SK-MEL-5 (cell line): ENCODE measurements at regions not wholly inside any gene's neighbourhood (a gene's known extent, or its start where the extent isn't known, plus 50 kb on each side); places are given as distances from the start of the nearest gene placed in this dataset.

Experiments used
- DNase-seq: peaks from one replicate; pipeline ENCODE4 v3.0.0-alpha.2; 2016; ENCODE audit warnings: low read depth, low spot score
- in situ Hi-C: cut with HindIII; loops from 2 replicates; pipeline ENCODE4 v1.10.0; 2016; ENCODE audit warnings: low sequenced_read_pairs, high pct_unique_total_duplicates, low pct_unique_long_range_greater_than_20kb

- in situ Hi-C loops = no loop called here
- no peak for DNase-seq
Measured at GRCh38 chr2:104547221-104547620, 306.7 kb upstream of the POU3F3 start.

- no peak for DNase-seq
- in situ Hi-C loops = no loop called here
Measured at GRCh38 chr2:104561251-104561650, 292.7 kb upstream of the POU3F3 start.

- DNase-seq = no peak
- in situ Hi-C loops = no loop called here
Measured at GRCh38 chr2:104562537-104562936, 291.4 kb upstream of the POU3F3 start.

- in situ Hi-C loops = no loop called here
Measured at GRCh38 chr2:104563398-104563996, 290.4 kb upstream of the POU3F3 start.

GRCh38 chr2:104568247-104568646 is 285.7 kb upstream of the POU3F3 start:
- DNase-seq = no peak
- in situ Hi-C loops = no loop called here

More at GRCh38 chr2:104563398-104563996, 290.4 kb upstream of the POU3F3 start:
- DNase-seq = no peak

GRCh38 chr2:104570259-104570658 is 283.7 kb upstream of the POU3F3 start:
- DNase-seq = no peak
- in situ Hi-C loops = no loop called here

- no peak for DNase-seq
- in situ Hi-C loops = no loop called here
Measured at GRCh38 chr2:104572834-104573233, 281.1 kb upstream of the POU3F3 start.

- no peak for DNase-seq
- in situ Hi-C loops = no loop called here
Measured at GRCh38 chr2:104574367-104574766, 279.5 kb upstream of the POU3F3 start.

GRCh38 chr2:104577143-104577542 is 276.8 kb upstream of the POU3F3 start:
- in situ Hi-C loops = no loop called here
- DNase-seq = no peak

- in situ Hi-C loops = no loop called here
- no peak for DNase-seq
Measured at GRCh38 chr2:104582471-104582870, 271.4 kb upstream of the POU3F3 start.

- no peak for DNase-seq
- in situ Hi-C loops = no loop called here
Measured at GRCh38 chr2:104583811-104584210, 270.1 kb upstream of the POU3F3 start.

- in situ Hi-C loops = no loop called here
- no peak for DNase-seq
Measured at GRCh38 chr2:104584393-104584792, 269.5 kb upstream of the POU3F3 start.

GRCh38 chr2:104595576-104595975 is 258.3 kb upstream of the POU3F3 start:
- in situ Hi-C loops = no loop called here
- DNase-seq = no peak

- DNase-seq = no peak
- in situ Hi-C loops = no loop called here
Measured at GRCh38 chr2:104597942-104598341, 256.0 kb upstream of the POU3F3 start.

GRCh38 chr2:104598636-104599035 is 255.3 kb upstream of the POU3F3 start:
- in situ Hi-C loops = no loop called here
- no peak for DNase-seq

- DNase-seq = no peak
- in situ Hi-C loops = no loop called here
Measured at GRCh38 chr2:104599787-104600510, 254.0 kb upstream of the POU3F3 start.

- no peak for DNase-seq
- in situ Hi-C loops = no loop called here
Measured at GRCh38 chr2:104606056-104606455, 247.9 kb upstream of the POU3F3 start.

GRCh38 chr2:104616856-104617255 is 237.1 kb upstream of the POU3F3 start:
- no peak for DNase-seq
- in situ Hi-C loops = no loop called here

- in situ Hi-C loops = no loop called here
- DNase-seq = no peak
Measured at GRCh38 chr2:104620801-104621200, 233.1 kb upstream of the POU3F3 start.
